ENCODE measurements at regions not wholly inside any gene's neighbourhood (a gene's known extent, or its start where the extent isn't known, plus 50 kb on each side); places are given as distances from the start of the nearest gene placed in this dataset.

- TF ChIP-seq TCF12 (IDR thresholded peaks at IDR 0.05; ENCODE audit: low read depth) (no peak), FOXM1 (IDR thresholded peaks at IDR 0.05; ENCODE audit: borderline replicate concordance, low read depth) (no peak), TAF1 (IDR thresholded peaks at IDR 0.05; ENCODE audit: low read depth) (no peak), TEAD4 (IDR thresholded peaks at IDR 0.05) (no peak), CREB1 (IDR thresholded peaks at IDR 0.05; ENCODE audit: low read depth) (no peak), REST (IDR thresholded peaks at IDR 0.05; ENCODE audit: low read depth) (no peak), MAX (IDR thresholded peaks at IDR 0.05) (no peak), EGR1 (IDR thresholded peaks at IDR 0.05) (no peak), EP300 (IDR thresholded peaks at IDR 0.05; ENCODE audit: borderline replicate concordance) (no peak), ZBTB7A (IDR thresholded peaks at IDR 0.05; ENCODE audit: low read depth) (no peak), CEBPB (IDR thresholded peaks at IDR 0.05) (no peak), NFIC (IDR thresholded peaks at IDR 0.05) (no peak), USF1 (IDR thresholded peaks at IDR 0.05) (no peak), RAD21 (IDR thresholded peaks at IDR 0.05; ENCODE audit: low read depth) (no peak), YY1 (IDR thresholded peaks at IDR 0.05; ENCODE audit: low read depth) (no peak)
Observed at GRCh38 chr19:31841755-31842154, 492.5 kb upstream of the TSHZ3 start.

GRCh38 chr19:31863122-31863521 lies 482.3 kb upstream of the ZNF507 start:
- TF ChIP-seq CREB1 (IDR thresholded peaks at IDR 0.05; ENCODE audit: low read depth), result no peak
- no peak for TF ChIP-seq NFIC (IDR thresholded peaks at IDR 0.05)
- no peak for TF ChIP-seq EP300 (IDR thresholded peaks at IDR 0.05; ENCODE audit: borderline replicate concordance)
- TF ChIP-seq CEBPB (IDR thresholded peaks at IDR 0.05), result no peak
- TF ChIP-seq TEAD4 (IDR thresholded peaks at IDR 0.05), result no peak
- no peak for TF ChIP-seq USF1 (IDR thresholded peaks at IDR 0.05)

GRCh38 chr19:31874313-31874712 lies 471.1 kb upstream of the ZNF507 start:
- TF ChIP-seq TAF1 (IDR thresholded peaks at IDR 0.05; ENCODE audit: low read depth) (no peak), FOXM1 (IDR thresholded peaks at IDR 0.05; ENCODE audit: borderline replicate concordance, low read depth) (no peak), MAX (IDR thresholded peaks at IDR 0.05) (no peak), NFIC (IDR thresholded peaks at IDR 0.05) (no peak), ZBTB7A (IDR thresholded peaks at IDR 0.05; ENCODE audit: low read depth) (no peak), TCF12 (IDR thresholded peaks at IDR 0.05; ENCODE audit: low read depth) (no peak), EGR1 (IDR thresholded peaks at IDR 0.05) (no peak)

- no peak for TF ChIP-seq NFIC (IDR thresholded peaks at IDR 0.05)
- no peak for TF ChIP-seq RAD21 (IDR thresholded peaks at IDR 0.05; ENCODE audit: low read depth)
- TF ChIP-seq EP300 (IDR thresholded peaks at IDR 0.05; ENCODE audit: borderline replicate concordance), result no peak
- TF ChIP-seq USF1 (IDR thresholded peaks at IDR 0.05), result no peak
- no peak for TF ChIP-seq FOXM1 (IDR thresholded peaks at IDR 0.05; ENCODE audit: borderline replicate concordance, low read depth)
- TF ChIP-seq REST (IDR thresholded peaks at IDR 0.05; ENCODE audit: low read depth), result no peak
- TF ChIP-seq TEAD4 (IDR thresholded peaks at IDR 0.05), result no peak
- no peak for TF ChIP-seq EGR1 (IDR thresholded peaks at IDR 0.05)
- no peak for TF ChIP-seq ZBTB7A (IDR thresholded peaks at IDR 0.05; ENCODE audit: low read depth)
- TF ChIP-seq TAF1 (IDR thresholded peaks at IDR 0.05; ENCODE audit: low read depth), result no peak
- TF ChIP-seq CREB1 (IDR thresholded peaks at IDR 0.05; ENCODE audit: low read depth), result no peak
- TF ChIP-seq CEBPB (IDR thresholded peaks at IDR 0.05), result no peak
- TF ChIP-seq TCF12 (IDR thresholded peaks at IDR 0.05; ENCODE audit: low read depth), result no peak
- TF ChIP-seq MAX (IDR thresholded peaks at IDR 0.05), result no peak
- TF ChIP-seq YY1 (IDR thresholded peaks at IDR 0.05; ENCODE audit: low read depth), result no peak
Observed at GRCh38 chr19:31875591-31875990, 469.8 kb upstream of the ZNF507 start.

- TF ChIP-seq NFIC (IDR thresholded peaks at IDR 0.05), result no peak
- no peak for TF ChIP-seq RAD21 (IDR thresholded peaks at IDR 0.05; ENCODE audit: low read depth)
- no peak for TF ChIP-seq YY1 (IDR thresholded peaks at IDR 0.05; ENCODE audit: low read depth)
- no peak for TF ChIP-seq MAX (IDR thresholded peaks at IDR 0.05)
- TF ChIP-seq REST (IDR thresholded peaks at IDR 0.05; ENCODE audit: low read depth), result no peak
- no peak for TF ChIP-seq EP300 (IDR thresholded peaks at IDR 0.05; ENCODE audit: borderline replicate concordance)
Observed at GRCh38 chr19:31880283-31880682, 465.1 kb upstream of the ZNF507 start.

Data from Ishikawa (cell line).